DMS53 treated with DMSO at 0.1 percent for 48 hours (cell line): ENCODE measurements at regions not wholly inside any gene's neighbourhood (a gene's known extent, or its start where the extent isn't known, plus 50 kb on each side); places are given as distances from the start of the nearest gene placed in this dataset.
A peak's percentile ranks its signal among the peaks of the same experiment; 100 is the strongest.

Experiments used
- DNase-seq: peaks from one replicate; lab custom pipeline; 2025; ENCODE audit not compliant: unreplicated experiment; lab: John Stamatoyannopoulos, UW

DNA sequence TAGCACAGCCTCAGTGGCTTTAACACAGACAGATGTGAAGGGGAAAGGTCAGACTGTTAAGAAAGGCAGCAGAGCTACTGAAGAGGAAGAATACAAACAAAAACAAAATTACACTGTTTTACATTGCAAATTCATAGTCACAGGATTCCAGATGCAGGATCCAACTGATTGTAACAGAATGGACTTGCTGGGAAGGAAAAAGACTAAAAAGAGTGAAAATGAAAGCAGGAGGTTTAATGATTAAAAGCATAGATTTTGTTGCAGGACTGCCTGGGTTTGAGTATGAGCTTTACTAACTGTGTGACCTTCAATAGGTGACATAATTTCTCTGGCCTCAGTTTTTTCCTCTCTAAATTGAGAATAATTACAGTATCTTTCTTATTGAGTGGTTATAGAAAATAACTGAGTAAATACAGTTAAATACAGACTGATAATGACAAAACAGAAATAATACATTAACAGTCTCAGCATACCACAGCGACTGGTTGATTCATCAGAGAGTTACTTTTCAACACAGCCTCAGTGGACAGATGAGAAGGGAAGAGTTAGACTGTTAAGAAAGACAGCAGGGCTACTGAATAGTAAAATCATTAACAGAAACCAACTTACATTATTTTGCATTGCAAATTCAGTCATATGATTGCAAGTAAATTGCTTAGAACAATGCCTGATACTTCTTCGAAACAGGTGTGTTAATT, 704.2 kb upstream of the TENM4 start:
- DNase-seq = no peak

GRCh38 chr11:80136991-80137390, 696.2 kb upstream of the TENM4 start:
- DNase-seq = no peak

DNA sequence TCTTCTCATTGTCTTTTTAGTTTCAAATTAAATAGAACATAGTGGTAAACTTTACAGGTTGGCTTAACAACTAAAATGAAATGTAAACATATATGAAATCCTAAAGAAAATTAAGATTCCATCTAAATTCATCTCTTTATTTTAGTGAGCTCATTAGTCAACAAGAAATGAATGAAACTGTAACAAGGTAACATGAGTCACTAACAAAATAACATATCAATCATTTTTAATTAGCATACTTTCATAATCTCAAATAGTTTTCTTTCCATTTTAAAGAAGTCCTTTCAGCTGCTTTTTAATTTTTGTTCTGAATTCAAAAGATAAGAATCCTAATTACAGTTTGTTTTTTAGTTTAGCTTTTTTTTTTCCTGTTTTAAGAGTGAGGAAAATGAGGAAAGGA, 688.6 kb upstream of the TENM4 start:
- no peak for DNase-seq

GRCh38 chr11:80122211-80122610, 681.4 kb upstream of the TENM4 start:
- no peak for DNase-seq

DNA sequence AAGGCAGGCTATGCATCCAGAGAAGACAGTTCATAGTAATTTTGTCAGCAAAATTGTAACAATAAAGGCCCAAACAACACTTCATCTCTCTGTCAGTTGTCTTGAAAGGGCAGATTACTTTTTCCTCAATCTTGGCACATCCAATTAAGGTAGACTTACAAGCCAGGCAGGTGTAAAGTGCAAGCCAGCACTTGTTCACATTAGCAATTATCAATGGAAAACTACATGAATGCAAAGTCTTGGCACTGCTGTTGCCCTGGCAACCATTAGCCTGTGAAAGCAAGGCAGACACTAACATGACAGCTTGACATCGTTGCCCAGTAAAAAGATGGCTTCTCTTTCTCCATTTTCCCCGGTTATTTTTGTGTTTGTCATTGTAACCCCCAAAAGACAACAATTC, 677.2 kb upstream of the TENM4 start:
- no peak for DNase-seq

GRCh38 chr11:80116796-80117195, 676.0 kb upstream of the TENM4 start:
- no peak for DNase-seq

- no peak for DNase-seq
Measured at GRCh38 chr11:80109652-80110051, 668.8 kb upstream of the TENM4 start.

DNA sequence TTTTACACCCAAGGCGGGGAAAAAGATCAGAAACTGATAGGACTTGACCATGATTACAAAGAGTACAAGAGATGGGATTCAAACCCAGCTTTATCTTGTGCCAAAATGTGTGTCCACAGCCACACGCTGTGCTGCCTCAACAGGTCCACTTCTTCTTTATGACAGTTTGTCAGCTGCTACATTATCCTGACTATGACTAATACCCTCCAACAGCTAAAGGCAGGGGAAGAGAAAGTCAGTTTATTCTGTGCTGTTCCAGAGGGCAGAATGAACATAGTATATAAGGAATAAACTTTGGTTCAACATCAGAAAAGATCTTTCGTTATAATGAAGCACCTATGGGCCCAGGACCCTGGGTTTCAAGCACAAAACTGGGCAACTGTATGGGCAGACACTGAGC, 668.2 kb upstream of the TENM4 start:
- DNase-seq = no peak

GRCh38 chr11:80107415-80107814, 666.6 kb upstream of the TENM4 start:
- DNase-seq = no peak

DNA sequence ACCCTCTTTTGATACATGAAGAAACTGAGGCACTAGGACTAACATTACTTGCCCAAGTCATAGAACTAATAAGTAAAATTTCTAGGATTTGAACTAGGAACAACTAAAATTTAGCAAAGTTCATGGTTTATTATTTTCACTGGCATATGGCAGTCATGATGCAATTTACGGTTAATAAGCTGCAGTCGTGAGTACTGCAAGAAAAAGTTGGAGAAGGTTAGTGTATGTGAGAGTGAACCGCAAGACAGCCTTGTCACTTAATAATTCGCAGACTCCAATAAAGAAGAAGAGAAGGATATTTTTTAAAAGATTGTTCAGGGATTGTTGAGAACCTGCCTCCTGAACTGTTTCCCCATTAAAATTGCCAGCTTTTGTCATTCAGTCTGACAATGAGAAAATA, 663.4 kb upstream of the TENM4 start:
- no peak for DNase-seq

- peak; percentile 47 for DNase-seq
Measured at GRCh38 chr11:80103142-80103859, 662.5 kb upstream of the TENM4 start.

GRCh38 chr11:80097146-80097545, 656.3 kb upstream of the TENM4 start:
- DNase-seq = no peak

DNA sequence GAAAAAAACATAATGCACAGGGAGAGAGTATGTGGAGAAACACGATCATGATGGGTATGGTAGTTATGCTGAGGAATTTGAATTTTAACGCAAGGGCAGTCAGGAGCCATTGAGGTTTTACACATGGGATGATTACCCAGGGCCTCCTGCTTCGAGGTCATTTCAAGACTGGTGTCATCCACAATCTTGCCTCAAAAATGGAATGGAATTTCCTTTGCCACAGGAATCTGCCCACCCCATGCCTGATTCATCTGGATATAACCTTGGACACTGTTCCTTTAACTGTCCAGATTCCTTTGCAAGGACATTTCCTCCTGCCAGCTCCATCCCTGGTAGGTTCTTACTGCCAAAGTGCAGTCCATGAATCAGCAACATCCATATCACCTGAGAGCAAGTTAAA, 655.9 kb upstream of the TENM4 start:
- DNase-seq = no peak

- no peak for DNase-seq
Measured at GRCh38 chr11:80086496-80087055, 645.7 kb upstream of the TENM4 start.

- DNase-seq = no peak
Measured at GRCh38 chr11:80085563-80085962, 644.7 kb upstream of the TENM4 start.

- DNase-seq = no peak
Measured at GRCh38 chr11:80084608-80085007, 643.8 kb upstream of the TENM4 start.

DNA sequence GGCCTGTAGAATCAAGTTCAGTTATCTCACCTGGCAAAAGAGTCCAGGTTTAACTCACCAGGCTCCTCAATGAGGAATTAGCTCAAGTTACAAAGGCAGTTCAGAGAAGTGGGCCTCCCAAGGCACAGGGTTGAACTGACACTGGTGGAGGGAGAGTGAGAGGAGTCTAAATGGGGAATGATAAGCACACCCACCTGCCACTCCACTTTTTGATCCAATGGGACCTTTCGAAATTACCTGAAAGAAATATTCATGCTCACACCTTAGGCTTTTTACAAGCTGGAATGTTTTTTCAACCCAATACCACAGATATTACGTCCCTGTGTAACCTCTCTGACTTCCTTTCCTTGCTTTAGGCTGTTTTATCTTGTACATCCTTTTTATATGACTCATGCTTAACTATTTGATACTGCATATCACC, 642.7 kb upstream of the TENM4 start:
- DNase-seq = no peak

GRCh38 chr11:80082406-80082805, 641.6 kb upstream of the TENM4 start:
- no peak for DNase-seq

GRCh38 chr11:80077113-80077512, 636.3 kb upstream of the TENM4 start:
- no peak for DNase-seq

- no peak for DNase-seq
Measured at GRCh38 chr11:80074837-80075236, 634.0 kb upstream of the TENM4 start.

- no peak for DNase-seq
Measured at GRCh38 chr11:80066291-80066690, 625.5 kb upstream of the TENM4 start.

- no peak for DNase-seq
Measured at GRCh38 chr11:80065086-80065485, 624.3 kb upstream of the TENM4 start.
